K562 (cell line): ENCODE measurements at regions not wholly inside any gene's neighbourhood (a gene's known extent, or its start where the extent isn't known, plus 50 kb on each side); places are given as distances from the start of the nearest gene placed in this dataset.

Experiments used
- ATAC-seq: fragments of 200-7000 bp; cut with Tn5 transposase; 3 replicates; pipeline ENCODE4 v1.9.1; 2020; ENCODE audit warnings: moderate library complexity
- BruUV-seq: library from RNA; stranded (reverse); fragments of 400-500 nt; replicated peaks from 2 replicates; lab custom pipeline; 2021; lab: Mats Ljungman, UMichigan
- CTCF ChIA-PET: fragments of 300-600 bp; formaldehyde crosslinking; extraction: SDS; loops from one replicate; lab custom pipeline; 2021; ENCODE audit warnings: low intra/inter-chr PET ratio; lab: Yijun Ruan, JAX
- POLR2A ChIA-PET: fragments of 300-600, 350-650 bp; sonication (Branson Sonifier 250); formaldehyde crosslinking; extraction: SDS; loops from one replicate; lab custom pipeline; 2021; ENCODE audit warnings: antibody characterized with exemption, inconsistent platforms; lab: Yijun Ruan, JAX
- DNase-seq, 4 experiments: peaks; one replicate each; pipeline versions ENCODE4 v3.0.0 to v3.0.0-alpha.2; 2011 to 2018; ENCODE audit warnings: low spot score in 3 of 4, mixed read lengths in 3 of 4; ENCODE audit errors: extremely low read depth in 1 of 4
- FAIRE-seq: peaks from 2 replicates; lab custom pipeline; 2011; peaks lifted over from hg19 to GRCh38; lab: Jason Lieb, UNC
- H2AFZ ChIP-seq: 2 replicates; pipeline ENCODE4 v1.6.0; 2011; ENCODE audit warnings: low read depth, low read length, control low read depth, inconsistent platforms
- H3K27ac ChIP-seq: fragments of 200-600 bp; 3 replicates; pipeline ENCODE4 v1.8.0; 2011; ENCODE audit warnings: low read depth, mild to moderate bottlenecking, control low read depth, inconsistent platforms, low read length, moderate library complexity, mixed read lengths; ENCODE audit errors: extremely low read depth
- H3K27me3 ChIP-seq, 2 experiments: fragments of 300-600 bp in 1 of 2; 2 replicates in 1 of 2; 3 replicates in 1 of 2; pipeline versions ENCODE4 v1.6.0 to v1.8.0; 2011; ENCODE audit warnings: inconsistent platforms in 2 of 2, low read length in 2 of 2, mild to moderate bottlenecking in 1 of 2, mixed read lengths in 1 of 2, moderate library complexity in 1 of 2; ENCODE audit not compliant: control insufficient read depth in 2 of 2, insufficient read depth in 2 of 2
- H3K36me3 ChIP-seq: fragments of 300-600 bp; 3 replicates; pipeline ENCODE4 v1.8.0; 2011; ENCODE audit warnings: mild to moderate bottlenecking, low read length, inconsistent platforms; ENCODE audit not compliant: control insufficient read depth, insufficient read depth
- H3K4me1 ChIP-seq, 2 experiments: fragments of 200-600 bp in 1 of 2; replicated peaks in 1 of 2; 2 replicates in 1 of 2; 3 replicates in 1 of 2; pipeline versions ENCODE4 v1.5.1 to v1.8.0; 2011; ENCODE audit warnings: inconsistent platforms in 2 of 2, low read length in 2 of 2, mild to moderate bottlenecking in 1 of 2, mixed read lengths in 1 of 2, moderate library complexity in 1 of 2; ENCODE audit not compliant: control insufficient read depth in 2 of 2, insufficient read depth in 2 of 2
- H3K4me2 ChIP-seq: 2 replicates; pipeline ENCODE4 v1.6.1; 2011; ENCODE audit warnings: low read length, control low read depth, inconsistent platforms, mixed read lengths; ENCODE audit not compliant: insufficient read depth
- H3K4me3 ChIP-seq: fragments of 200-600 bp; sonication (generic), shearing (Covaris generic); 2 replicates; pipeline ENCODE4 v1.5.1; 2016; ENCODE audit warnings: control low read depth, inconsistent platforms
- H3K79me2 ChIP-seq: fragments of 200-600 bp; 3 replicates; pipeline ENCODE4 v1.8.0; 2011; ENCODE audit warnings: low read length, inconsistent platforms; ENCODE audit not compliant: control insufficient read depth, insufficient read depth
- H3K9ac ChIP-seq, 2 experiments: 2 replicates each; pipeline versions ENCODE4 v1.6.0 to v1.6.1; 2011; ENCODE audit warnings: low read depth in 2 of 2, low read length in 2 of 2, control low read depth in 1 of 2, inconsistent platforms in 1 of 2, mild to moderate bottlenecking in 1 of 2, mixed read lengths in 1 of 2; ENCODE audit not compliant: insufficient read depth in 1 of 2
- H3K9me1 ChIP-seq: one replicate; pipeline ENCODE4 v1.6.0; 2011; ENCODE audit warnings: inconsistent platforms, mild to moderate bottlenecking, low read length, moderate library complexity; ENCODE audit not compliant: control insufficient read depth, insufficient read depth
- H3K9me3 ChIP-seq: replicated peaks from 2 replicates; pipeline ENCODE4 v1.5.1; 2011; ENCODE audit warnings: low read depth, low read length, inconsistent platforms; ENCODE audit not compliant: control insufficient read depth, insufficient read depth
- H4K20me1 ChIP-seq: replicated peaks from 2 replicates; pipeline ENCODE4 v1.6.1; 2011; ENCODE audit warnings: low read length, inconsistent platforms, mixed read lengths; ENCODE audit not compliant: control insufficient read depth, insufficient read depth
- CBX8 ChIP-seq: fragments of 200-600 bp; sonication (generic); IDR thresholded peaks from 2 replicates; pipeline ENCODE4 v1.6.1; 2012; ENCODE audit warnings: borderline replicate concordance, mixed run types, low read depth, mild to moderate bottlenecking, moderate library complexity, mixed read lengths, low read length, control low read depth, inconsistent platforms; ENCODE audit not compliant: poor library complexity, severe bottlenecking; ENCODE audit errors: extremely low read depth
- CREBBP ChIP-seq: IDR thresholded peaks from one replicate; pipeline ENCODE4 v1.6.1; 2012; ENCODE audit warnings: low read depth, mild to moderate bottlenecking, control low read depth, inconsistent platforms, low read length
- MCM3 ChIP-seq: fragments of 450-650 bp; IDR thresholded peaks from 2 replicates; pipeline ENCODE4 v1.6.1; 2016
- MEF2A ChIP-seq: IDR thresholded peaks from 2 replicates; pipeline ENCODE4 v1.6.1; 2011; ENCODE audit warnings: low read depth, mild to moderate bottlenecking, low read length, moderate library complexity; ENCODE audit not compliant: control insufficient read depth
- PML ChIP-seq: IDR thresholded peaks from 2 replicates; pipeline ENCODE4 v1.6.1; 2012; ENCODE audit warnings: low read length, inconsistent platforms
- RBM14 ChIP-seq: fragments of 200-400 bp; formaldehyde crosslinking; IDR thresholded peaks from 2 replicates; pipeline ENCODE4 v1.6.1; 2018; ENCODE audit warnings: low read depth, mild to moderate bottlenecking, low read length, moderate library complexity, borderline replicate concordance; ENCODE audit not compliant: insufficient read depth
- SETDB1 ChIP-seq: IDR thresholded peaks from one replicate; pipeline ENCODE4 v1.6.1; 2012; ENCODE audit warnings: low read length, control low read depth, inconsistent platforms
- ZBTB17 ChIP-seq: fragments of 450-650 bp; formaldehyde crosslinking; IDR thresholded peaks from 2 replicates; pipeline ENCODE4 v1.4.0; 2020; ENCODE audit warnings: mild to moderate bottlenecking
- ZNF12 ChIP-seq: sonication (generic); formaldehyde crosslinking; IDR thresholded peaks from 2 replicates; pipeline ENCODE4 v1.4.0; 2020; ENCODE audit warnings: mild to moderate bottlenecking, missing genetic modification reagents
- ZNF644 ChIP-seq: fragments of 200-800 bp; sonication (Bioruptor generic); IDR thresholded peaks from 2 replicates; pipeline ENCODE4 v1.6.1; 2016; ENCODE audit warnings: low read depth, missing genetic modification characterization, missing compliant biosample characterization
- ZNF696 ChIP-seq: fragments of 250-450 bp; sonication (Bioruptor Pico); conservative IDR thresholded peaks from 2 replicates; pipeline ENCODE4 v1.4.0; 2020; ENCODE audit warnings: mild to moderate bottlenecking, moderate library complexity
- WGBS: fragments of 100-300 bp; shearing (Covaris generic); methylation state at CpG from one replicate; pipeline ENCODE4 v1.1.6; 2016; ENCODE audit warnings: low coverage, mixed read lengths; ENCODE audit not compliant: insufficient coverage; ENCODE audit errors: missing lambda C conversion rate; 5-methylcytosine and 5-hydroxymethylcytosine counted together
- in situ Hi-C: fragments of 300-500 bp; cut with MboI; formaldehyde crosslinking; loops from 4 replicates; pipeline ENCODE4 v1.15.0; 2018; ENCODE audit warnings: inconsistent platforms, mixed read lengths
- intact Hi-C: fragments of 100-400 bp; cut with micrococcal nuclease; formaldehyde crosslinking; loops from 2 replicates; pipeline ENCODE4 v1.14.2; 2022
- TF ChIP-seq, protein P1 (sequence below): sonication (generic); formaldehyde crosslinking; IDR thresholded peaks from 2 replicates; pipeline ENCODE4 v1.8.1; 2023; ENCODE audit warnings: mild to moderate bottlenecking, missing genetic modification reagents, moderate library complexity
- TF ChIP-seq, protein P2 (sequence below): fragments of 450-650 bp; formaldehyde crosslinking; IDR thresholded peaks from 2 replicates; pipeline ENCODE4 v1.4.0; 2020; ENCODE audit warnings: mild to moderate bottlenecking
- TF ChIP-seq, protein P3 (sequence below), 2 experiments: fragments of 450-650 bp; IDR thresholded peaks; 2 replicates each; pipeline ENCODE4 v1.6.1; 2018; ENCODE audit warnings: mild to moderate bottlenecking in 2 of 2, low read depth in 1 of 2; ENCODE audit not compliant: partially characterized antibody in 2 of 2

DNA sequence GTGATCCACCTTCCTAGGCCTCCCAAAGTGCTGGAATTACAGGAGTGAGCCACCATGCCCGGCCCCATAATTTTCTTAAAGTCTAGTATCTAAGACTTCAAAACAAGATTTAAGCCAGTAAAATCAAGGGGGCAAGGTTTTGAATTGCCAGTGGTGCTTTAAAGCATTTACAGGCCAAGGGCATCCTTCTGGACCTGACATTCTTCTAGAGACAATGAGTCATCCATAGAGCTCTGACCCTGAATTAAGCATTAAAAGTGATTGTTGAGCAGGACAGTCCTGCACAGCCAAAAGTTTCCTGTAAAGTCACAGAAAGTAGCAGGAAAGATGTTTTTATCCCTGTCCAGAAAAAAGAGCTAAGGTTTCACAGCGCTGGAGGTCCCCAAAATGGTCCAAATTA, 50.9 kb upstream of the ATP12A start:
- CTCF ChIA-PET = no interaction called here
- no peak overlapping the region for H3K9ac ChIP-seq
- H2AFZ ChIP-seq = no peak overlapping the region
- H3K79me2 ChIP-seq = no peaks in the 10 kb centered on the region
- BruUV-seq = no TSS peak
- H3K4me3 ChIP-seq = no peak overlapping the region
- intact Hi-C loops = no loop called here
- no peak for FAIRE-seq
- H3K9me1 ChIP-seq = no peaks in the 10 kb centered on the region
- in situ Hi-C loops = no loop called here
- no peak for ATAC-seq
- no peaks in the 10 kb centered on the region for H4K20me1 ChIP-seq
- H3K27ac ChIP-seq = no peak overlapping the region
- no peak for DNase-seq
- TF ChIP-seq RBM14 = no peak
- TF ChIP-seq ZBTB17 (CRISPR knock-in tag) = no peak
- TF ChIP-seq MEF2A = no peak
- TF ChIP-seq CBX8 = no peak
- TF ChIP-seq, protein P1, sequence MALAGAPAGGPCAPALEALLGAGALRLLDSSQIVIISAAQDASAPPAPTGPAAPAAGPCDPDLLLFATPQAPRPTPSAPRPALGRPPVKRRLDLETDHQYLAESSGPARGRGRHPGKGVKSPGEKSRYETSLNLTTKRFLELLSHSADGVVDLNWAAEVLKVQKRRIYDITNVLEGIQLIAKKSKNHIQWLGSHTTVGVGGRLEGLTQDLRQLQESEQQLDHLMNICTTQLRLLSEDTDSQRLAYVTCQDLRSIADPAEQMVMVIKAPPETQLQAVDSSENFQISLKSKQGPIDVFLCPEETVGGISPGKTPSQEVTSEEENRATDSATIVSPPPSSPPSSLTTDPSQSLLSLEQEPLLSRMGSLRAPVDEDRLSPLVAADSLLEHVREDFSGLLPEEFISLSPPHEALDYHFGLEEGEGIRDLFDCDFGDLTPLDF (CRISPR knock-in tag) = no peak
- TF ChIP-seq, protein P2, sequence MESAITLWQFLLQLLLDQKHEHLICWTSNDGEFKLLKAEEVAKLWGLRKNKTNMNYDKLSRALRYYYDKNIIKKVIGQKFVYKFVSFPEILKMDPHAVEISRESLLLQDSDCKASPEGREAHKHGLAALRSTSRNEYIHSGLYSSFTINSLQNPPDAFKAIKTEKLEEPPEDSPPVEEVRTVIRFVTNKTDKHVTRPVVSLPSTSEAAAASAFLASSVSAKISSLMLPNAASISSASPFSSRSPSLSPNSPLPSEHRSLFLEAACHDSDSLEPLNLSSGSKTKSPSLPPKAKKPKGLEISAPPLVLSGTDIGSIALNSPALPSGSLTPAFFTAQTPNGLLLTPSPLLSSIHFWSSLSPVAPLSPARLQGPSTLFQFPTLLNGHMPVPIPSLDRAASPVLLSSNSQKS (CRISPR knock-in tag) = no peak
- no peak for TF ChIP-seq ZNF644 (tag)
- no peak for TF ChIP-seq ZNF12 (CRISPR knock-in tag)
- no peak for TF ChIP-seq SETDB1
- TF ChIP-seq, protein P3, sequence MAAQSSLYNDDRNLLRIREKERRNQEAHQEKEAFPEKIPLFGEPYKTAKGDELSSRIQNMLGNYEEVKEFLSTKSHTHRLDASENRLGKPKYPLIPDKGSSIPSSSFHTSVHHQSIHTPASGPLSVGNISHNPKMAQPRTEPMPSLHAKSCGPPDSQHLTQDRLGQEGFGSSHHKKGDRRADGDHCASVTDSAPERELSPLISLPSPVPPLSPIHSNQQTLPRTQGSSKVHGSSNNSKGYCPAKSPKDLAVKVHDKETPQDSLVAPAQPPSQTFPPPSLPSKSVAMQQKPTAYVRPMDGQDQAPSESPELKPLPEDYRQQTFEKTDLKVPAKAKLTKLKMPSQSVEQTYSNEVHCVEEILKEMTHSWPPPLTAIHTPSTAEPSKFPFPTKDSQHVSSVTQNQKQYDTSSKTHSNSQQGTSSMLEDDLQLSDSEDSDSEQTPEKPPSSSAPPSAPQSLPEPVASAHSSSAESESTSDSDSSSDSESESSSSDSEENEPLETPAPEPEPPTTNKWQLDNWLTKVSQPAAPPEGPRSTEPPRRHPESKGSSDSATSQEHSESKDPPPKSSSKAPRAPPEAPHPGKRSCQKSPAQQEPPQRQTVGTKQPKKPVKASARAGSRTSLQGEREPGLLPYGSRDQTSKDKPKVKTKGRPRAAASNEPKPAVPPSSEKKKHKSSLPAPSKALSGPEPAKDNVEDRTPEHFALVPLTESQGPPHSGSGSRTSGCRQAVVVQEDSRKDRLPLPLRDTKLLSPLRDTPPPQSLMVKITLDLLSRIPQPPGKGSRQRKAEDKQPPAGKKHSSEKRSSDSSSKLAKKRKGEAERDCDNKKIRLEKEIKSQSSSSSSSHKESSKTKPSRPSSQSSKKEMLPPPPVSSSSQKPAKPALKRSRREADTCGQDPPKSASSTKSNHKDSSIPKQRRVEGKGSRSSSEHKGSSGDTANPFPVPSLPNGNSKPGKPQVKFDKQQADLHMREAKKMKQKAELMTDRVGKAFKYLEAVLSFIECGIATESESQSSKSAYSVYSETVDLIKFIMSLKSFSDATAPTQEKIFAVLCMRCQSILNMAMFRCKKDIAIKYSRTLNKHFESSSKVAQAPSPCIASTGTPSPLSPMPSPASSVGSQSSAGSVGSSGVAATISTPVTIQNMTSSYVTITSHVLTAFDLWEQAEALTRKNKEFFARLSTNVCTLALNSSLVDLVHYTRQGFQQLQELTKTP (IDR thresholded peaks at IDR 0.05; ENCODE audit: low read depth in 1 of 2, partially characterized antibody in 2 of 2) = no peak
- TF ChIP-seq CREBBP = no peak
- TF ChIP-seq PML = no peak
- no peak for TF ChIP-seq ZNF696 (CRISPR knock-in tag)
- no peak for TF ChIP-seq MCM3
- H3K36me3 ChIP-seq = no peaks in the 10 kb centered on the region
- no peaks in the 10 kb centered on the region for H3K27me3 ChIP-seq
- 20% methylated on average over 2 of the region's 2 CpGs for WGBS
- H3K4me2 ChIP-seq = no peak overlapping the region
- POLR2A ChIA-PET = interaction anchor here (0.7 kb wide), 1 partner anchor 10 kb away, joined by 3 read pairs; no protein-coding TSS in a partner anchor
- H3K9me3 ChIP-seq = no peaks in the 10 kb centered on the region
- H3K4me1 ChIP-seq = peaks cover 4 to 5% of the 10 kb centered on the region in 2 experiments; a peak in 3 of 5 replicates
